NT2/D1 (cell line): ENCODE measurements at regions not wholly inside any gene's neighbourhood (a gene's known extent, or its start where the extent isn't known, plus 50 kb on each side); places are given as distances from the start of the nearest gene placed in this dataset.

Experiments
- SUZ12 ChIP-seq: IDR thresholded peaks from 2 replicates; pipeline ENCODE4 v1.6.1; 2011; ENCODE audit not compliant: insufficient read length, insufficient read depth; ENCODE audit errors: extremely low read depth
- YY1 ChIP-seq: IDR thresholded peaks from 2 replicates; pipeline ENCODE4 v1.6.1; 2011; ENCODE audit not compliant: insufficient read length, insufficient read depth

DNA sequence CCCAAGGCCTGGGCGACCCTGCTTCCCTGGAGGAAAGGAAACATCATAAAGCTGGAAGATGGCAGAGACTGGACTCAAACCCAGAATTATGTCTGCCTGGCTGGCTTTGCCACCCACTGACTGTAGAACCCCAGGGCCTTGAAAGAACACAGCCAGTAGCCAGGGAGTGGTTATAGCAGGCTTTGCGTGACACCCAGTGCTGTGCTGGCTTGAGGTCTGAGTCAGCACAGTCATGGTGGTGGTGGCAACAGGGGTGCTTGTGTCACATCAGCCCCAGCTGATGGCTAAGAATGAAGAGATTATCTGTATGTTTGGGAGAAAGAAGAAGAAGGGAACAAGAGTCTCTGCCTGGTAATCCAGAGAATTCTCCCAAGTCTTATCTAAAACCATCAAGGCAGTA lies 178.8 kb upstream of the SPIN4 start:
- no peak for TF ChIP-seq YY1
- no peak for TF ChIP-seq SUZ12
